ENCODE measurements at regions not wholly inside any gene's neighbourhood (a gene's known extent, or its start where the extent isn't known, plus 50 kb on each side); places are given as distances from the start of the nearest gene placed in this dataset.

DNA sequence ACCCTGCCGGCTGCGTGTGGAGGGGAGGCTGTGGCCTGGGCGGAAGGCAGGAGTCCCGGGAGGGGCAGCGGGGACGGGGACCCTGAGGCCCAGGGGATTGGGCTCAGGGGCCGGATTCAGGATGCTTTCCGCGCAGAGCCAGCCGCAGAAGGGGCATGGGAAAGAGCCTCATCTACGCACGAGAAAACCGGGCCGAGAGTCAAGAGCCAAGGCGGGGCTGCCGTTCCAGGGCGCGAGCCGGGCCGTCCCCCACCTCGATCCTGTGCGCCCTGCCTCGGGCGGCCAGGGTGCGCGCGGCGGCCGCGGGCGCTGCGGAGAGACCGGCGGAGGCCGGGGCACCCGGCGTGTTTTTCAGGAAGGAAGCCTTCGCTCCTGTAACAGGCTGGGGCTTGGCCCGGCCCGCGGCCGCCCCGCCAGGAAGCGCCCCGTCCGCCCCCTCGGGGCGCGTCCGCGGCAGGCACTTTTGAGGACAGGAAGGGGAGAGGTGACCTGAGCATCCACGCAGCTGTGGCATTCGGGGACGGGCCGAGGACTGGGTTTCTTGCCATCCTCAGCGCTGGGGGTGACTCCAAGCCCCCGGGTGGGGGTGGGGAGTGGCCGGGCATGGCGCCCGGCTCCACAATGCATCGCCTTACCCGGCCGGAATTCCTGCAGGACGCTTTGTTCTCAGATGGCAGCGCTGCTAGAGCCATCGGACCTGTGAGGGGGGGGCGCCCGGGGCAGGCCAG, 62.3 kb upstream of the GATA2 start:
- WGBS (ENCODE audit: extremely low coverage, insufficient read length, low lambda C conversion rate) = no CpG with 5 or more reads among the region's 68 CpGs
- no peak overlapping the region for H4K5ac ChIP-seq (ENCODE audit: insufficient read length, low read depth, low read length)
- no peak overlapping the region for H2BK12ac ChIP-seq (ENCODE audit: insufficient read length, low read depth, low read length)
- peak overlapping the region; percentile 55 for H3K14ac ChIP-seq (ENCODE audit: insufficient read depth, low read length)
- H4K91ac ChIP-seq (ENCODE audit: insufficient read length, low read depth, low read length) = no peak overlapping the region
- H3K4ac ChIP-seq (ENCODE audit: low read depth, low read length) = no peak overlapping the region
- H3K4me1 ChIP-seq (ENCODE audit: insufficient read depth, low read length) = no peaks in the 10 kb centered on the region; the same call in 1 of the 2 replicates
- TF ChIP-seq, protein P1, sequence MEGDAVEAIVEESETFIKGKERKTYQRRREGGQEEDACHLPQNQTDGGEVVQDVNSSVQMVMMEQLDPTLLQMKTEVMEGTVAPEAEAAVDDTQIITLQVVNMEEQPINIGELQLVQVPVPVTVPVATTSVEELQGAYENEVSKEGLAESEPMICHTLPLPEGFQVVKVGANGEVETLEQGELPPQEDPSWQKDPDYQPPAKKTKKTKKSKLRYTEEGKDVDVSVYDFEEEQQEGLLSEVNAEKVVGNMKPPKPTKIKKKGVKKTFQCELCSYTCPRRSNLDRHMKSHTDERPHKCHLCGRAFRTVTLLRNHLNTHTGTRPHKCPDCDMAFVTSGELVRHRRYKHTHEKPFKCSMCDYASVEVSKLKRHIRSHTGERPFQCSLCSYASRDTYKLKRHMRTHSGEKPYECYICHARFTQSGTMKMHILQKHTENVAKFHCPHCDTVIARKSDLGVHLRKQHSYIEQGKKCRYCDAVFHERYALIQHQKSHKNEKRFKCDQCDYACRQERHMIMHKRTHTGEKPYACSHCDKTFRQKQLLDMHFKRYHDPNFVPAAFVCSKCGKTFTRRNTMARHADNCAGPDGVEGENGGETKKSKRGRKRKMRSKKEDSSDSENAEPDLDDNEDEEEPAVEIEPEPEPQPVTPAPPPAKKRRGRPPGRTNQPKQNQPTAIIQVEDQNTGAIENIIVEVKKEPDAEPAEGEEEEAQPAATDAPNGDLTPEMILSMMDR (conservative IDR thresholded peaks at IDR 0.05) = no peak
- peak overlapping the region; percentile 56 for H3K18ac ChIP-seq (ENCODE audit: insufficient read length, low read depth, low read length)
- no peaks in the 10 kb centered on the region for H4K20me1 ChIP-seq (ENCODE audit: control insufficient read depth, insufficient read depth, insufficient read length)
- H2AFZ ChIP-seq (ENCODE audit: low read length) = no peak overlapping the region
- H2AK5ac ChIP-seq (ENCODE audit: insufficient read length, low read length) = no peak overlapping the region
- no peak for DNase-seq
- no peaks in the 10 kb centered on the region for H3K79me1 ChIP-seq (ENCODE audit: insufficient read depth, low read depth, low read length, poor library complexity, severe bottlenecking)
- no peaks in the 10 kb centered on the region for H3K9me3 ChIP-seq (ENCODE audit: control insufficient read depth, low read depth, low read length)
- H2BK20ac ChIP-seq (ENCODE audit: low read depth, low read length, poor library complexity, severe bottlenecking) = no peak overlapping the region
- no peak overlapping the region for H3K23ac ChIP-seq (ENCODE audit: insufficient read length, low read depth, low read length)
- H2BK120ac ChIP-seq (ENCODE audit: low read depth, low read length, poor library complexity, severe bottlenecking) = no peak overlapping the region
- H3K27me3 ChIP-seq (ENCODE audit: insufficient read depth, low read length) = no peaks in the 10 kb centered on the region; the same call in 1 of the 2 replicates
- H3K4me1 Mint-ChIP-seq = peaks cover 9 to 13% of the 10 kb centered on the region in 2 experiments
- H3K4me2 ChIP-seq (ENCODE audit: insufficient read depth, insufficient read length, low read length) = peak overlapping the region; percentile 39
- no peak overlapping the region for H3K56ac ChIP-seq (ENCODE audit: insufficient read length, low read depth, low read length)
- peaks cover 29% of the 10 kb centered on the region for H3K27me3 Mint-ChIP-seq (ENCODE audit: low read depth)
- H3K9ac ChIP-seq (ENCODE audit: extremely low read depth, insufficient read length, low read length) = no peak overlapping the region
- no peak overlapping the region for H4K8ac ChIP-seq (replicated peaks; ENCODE audit: insufficient read length, low read depth, low read length)
- H3K9me3 Mint-ChIP-seq = no peaks in the 10 kb centered on the region; a peak in 2 of 5 replicates
- H3T11ph ChIP-seq (ENCODE audit: low read length) = no peak overlapping the region
- no peak overlapping the region for H2BK15ac ChIP-seq (ENCODE audit: low read depth, low read length)
- H3K4me3 Mint-ChIP-seq = no peak overlapping the region
- no peaks in the 10 kb centered on the region for H3K36me3 Mint-ChIP-seq (ENCODE audit: insufficient read depth in 1 of 3, low read depth in 3 of 3)
- H3K27ac Mint-ChIP-seq = no peak overlapping the region
- no peak overlapping the region for H3K27ac ChIP-seq (ENCODE audit: insufficient read length, low read depth, low read length)
- H3K79me2 ChIP-seq (ENCODE audit: insufficient read depth, low read length) = no peaks in the 10 kb centered on the region; the same call in 1 of the 2 replicates
- H2BK5ac ChIP-seq (ENCODE audit: insufficient read length, low read length) = no peak overlapping the region
- H3K23me2 ChIP-seq (ENCODE audit: insufficient read length, low read depth, low read length, poor library complexity, severe bottlenecking) = no peaks in the 10 kb centered on the region

Data from H9 (cell line).